Body of pancreas (tissue), 4 donors: ENCODE measurements at regions not wholly inside any gene's neighbourhood (a gene's known extent, or its start where the extent isn't known, plus 50 kb on each side); places are given as distances from the start of the nearest gene placed in this dataset.

Experiments
- ATAC-seq: fragments of 150-250 bp; one replicate; pipeline ENCODE4 v1.9.1; 2016
- DNase-seq, 4 donors: peaks; one replicate each; pipeline ENCODE4 v3.0.0-alpha.2; 2019
- H3K27ac ChIP-seq, 4 donors: fragments of 200-600 bp; sonication (generic); 1 replicate in 3 of 4; 2 replicates in 1 of 4; pipeline versions ENCODE4 v1.5.1 to v1.6.1; 2016 to 2019; ENCODE audit warnings: mild to moderate bottlenecking in 1 of 4, mixed read lengths in 1 of 4, moderate library complexity in 1 of 4
- H3K27me3 ChIP-seq, 2 donors: fragments of 200-600 bp; sonication (generic); one replicate each; pipeline ENCODE4 v1.6.0; 2016; ENCODE audit warnings: mild to moderate bottlenecking in 1 of 2
- H3K36me3 ChIP-seq, 2 donors: fragments of 200-600 bp; sonication (generic); replicated peaks in 1 of 2; 2 replicates each; pipeline ENCODE4 v1.5.1; 2016; ENCODE audit warnings: low read depth in 2 of 2; ENCODE audit not compliant: insufficient read depth in 1 of 2
- H3K4me1 ChIP-seq: fragments of 200-600 bp; sonication (generic); one replicate; pipeline ENCODE4 v1.6.0; 2016
- H3K4me3 ChIP-seq, 2 donors: fragments of 200-600 bp; sonication (generic); 1 replicate in 1 of 2; 2 replicates in 1 of 2; pipeline ENCODE4 v1.5.1; 2016 to 2019
- H3K9me3 ChIP-seq, 3 donors: fragments of 200-600 bp; sonication (generic); 1 replicate in 2 of 3; 2 replicates in 1 of 3; pipeline ENCODE4 v1.5.1; 2016
- CTCF ChIP-seq, 7 experiments: fragments of 450-650 bp in 4 of 7; fragments of 200-600 bp in 3 of 7; sonication (generic) in 3 of 7; IDR thresholded peaks; one replicate each; pipeline ENCODE4 v1.5.1; 2016 to 2019; ENCODE audit warnings: antibody characterized with exemption in 7 of 7
- POLR2A ChIP-seq, 3 donors: fragments of 450-650 bp; IDR thresholded peaks; one replicate each; pipeline ENCODE4 v1.6.1; 2016; ENCODE audit warnings: antibody characterized with exemption in 3 of 3, mild to moderate bottlenecking in 2 of 3
- WGBS, 2 donors: methylation state at CpG; one replicate each; pipeline ENCODE4 v1.1.5; 2017; 5-methylcytosine and 5-hydroxymethylcytosine counted together
- intact Hi-C: fragments of 100-400 bp; cut with DNase I; formaldehyde crosslinking; loops from one replicate; pipeline ENCODE4 v1.15.1; 2023

GRCh38 chr4:36640876-36641275 lies 359.5 kb downstream of the DTHD1 start:
- DNase-seq (no peak), ATAC-seq (no peak)
- H3K4me1 ChIP-seq: no peaks in the 10 kb centered on the region
- no peak overlapping the region for H3K4me3 ChIP-seq
- no peak overlapping the region for H3K27ac ChIP-seq
- no peaks in the 10 kb centered on the region for H3K27me3 ChIP-seq
- no peaks in the 10 kb centered on the region for H3K9me3 ChIP-seq
- no peaks in the 10 kb centered on the region for H3K36me3 ChIP-seq
- intact Hi-C loops: no loop called here
- TF ChIP-seq POLR2A (IDR thresholded peaks at IDR 0.05) (no peak), CTCF (IDR thresholded peaks at IDR 0.05) (no peak)
- 67 to 71% methylated on average over 2 of the region's 2 CpGs for WGBS, 2 donors

GRCh38 chr4:36651253-36651652 lies 369.8 kb downstream of the DTHD1 start:
- Histone ChIP-seq H3K27ac (no peak overlapping the region), H3K36me3 (no peaks in the 10 kb centered on the region), H3K27me3 (no peaks in the 10 kb centered on the region), H3K4me3 (no peak overlapping the region), H3K4me1 (no peaks in the 10 kb centered on the region), H3K9me3 (no peaks in the 10 kb centered on the region)
- DNase-seq (no peak), ATAC-seq (no peak)
- TF ChIP-seq POLR2A (IDR thresholded peaks at IDR 0.05) (no peak), CTCF (IDR thresholded peaks at IDR 0.05) (no peak)
- intact Hi-C loops: no loop called here
- WGBS, 2 donors: 54 to 68% methylated on average over 3 of the region's 3 CpGs

- H3K4me1 ChIP-seq: no peaks in the 10 kb centered on the region
- H3K9me3 ChIP-seq: no peaks in the 10 kb centered on the region
- no peak for TF ChIP-seq CTCF (IDR thresholded peaks at IDR 0.05)
- no peak for TF ChIP-seq POLR2A (IDR thresholded peaks at IDR 0.05)
- ATAC-seq: no peak
- H3K27me3 ChIP-seq: no peaks in the 10 kb centered on the region
- H3K27ac ChIP-seq: no peak overlapping the region
- DNase-seq: no peak
- intact Hi-C loops: no loop called here
- no peaks in the 10 kb centered on the region for H3K36me3 ChIP-seq
- H3K4me3 ChIP-seq: no peak overlapping the region
- 93 to 94% methylated on average over 1 of the region's 1 CpG for WGBS, 2 donors
Measured at GRCh38 chr4:36652857-36653256, 371.4 kb downstream of the DTHD1 start.

- intact Hi-C loops: no loop called here
- Histone ChIP-seq H3K4me1 (no peaks in the 10 kb centered on the region), H3K27me3 (no peaks in the 10 kb centered on the region), H3K36me3 (no peaks in the 10 kb centered on the region), H3K27ac (no peak overlapping the region), H3K9me3 (no peaks in the 10 kb centered on the region), H3K4me3 (no peak overlapping the region)
- TF ChIP-seq POLR2A (IDR thresholded peaks at IDR 0.05) (no peak), CTCF (IDR thresholded peaks at IDR 0.05) (no peak)
- DNase-seq (no peak), ATAC-seq (no peak)
- 44 to 50% methylated on average over 3 of the region's 3 CpGs for WGBS, 2 donors
Measured at GRCh38 chr4:36665985-36666527, 384.6 kb downstream of the DTHD1 start.

GRCh38 chr4:36675436-36675835 lies 394.0 kb downstream of the DTHD1 start:
- Histone ChIP-seq H3K9me3 (no peaks in the 10 kb centered on the region), H3K27me3 (no peaks in the 10 kb centered on the region), H3K4me3 (no peak overlapping the region), H3K4me1 (no peaks in the 10 kb centered on the region), H3K36me3 (no peaks in the 10 kb centered on the region), H3K27ac (no peak overlapping the region)
- TF ChIP-seq CTCF (IDR thresholded peaks at IDR 0.05) (no peak), POLR2A (IDR thresholded peaks at IDR 0.05) (no peak)
- intact Hi-C loops: no loop called here
- DNase-seq (no peak), ATAC-seq (no peak)
- 61 to 71% methylated on average over 2 of the region's 2 CpGs for WGBS, 2 donors
